KG1 (cell line): ENCODE measurements at regions not wholly inside any gene's neighbourhood (a gene's known extent, or its start where the extent isn't known, plus 50 kb on each side); places are given as distances from the start of the nearest gene placed in this dataset.
"Not testable (repeated sequence)": the region's sequence is repeated elsewhere in the genome, so short reads cannot be mapped to it uniquely, and the experiment has no call there.

Source experiments
- DNase-seq: peaks from one replicate; lab custom pipeline; 2025; lab: John Stamatoyannopoulos, UW

DNA sequence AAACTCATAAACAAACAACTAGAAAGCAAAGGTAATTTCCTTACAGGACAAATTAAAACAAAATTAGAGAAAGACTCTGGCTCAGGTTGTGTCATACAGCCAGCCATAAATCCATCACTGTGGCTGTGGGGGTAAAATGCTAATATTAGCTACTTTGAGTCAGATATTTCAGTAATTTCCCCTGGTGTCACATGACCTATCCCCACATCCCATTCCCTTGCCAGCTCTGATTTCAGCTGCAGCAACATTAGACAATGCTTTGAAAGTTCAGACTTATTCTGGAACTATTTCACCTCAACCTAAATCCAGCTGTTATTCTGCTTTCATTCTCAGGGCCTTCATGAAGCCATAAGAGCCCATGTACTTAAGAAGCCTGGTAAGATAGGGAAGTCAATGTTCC, 55.3 kb downstream of the RPL10L start:
- DNase-seq, result no peak

DNA sequence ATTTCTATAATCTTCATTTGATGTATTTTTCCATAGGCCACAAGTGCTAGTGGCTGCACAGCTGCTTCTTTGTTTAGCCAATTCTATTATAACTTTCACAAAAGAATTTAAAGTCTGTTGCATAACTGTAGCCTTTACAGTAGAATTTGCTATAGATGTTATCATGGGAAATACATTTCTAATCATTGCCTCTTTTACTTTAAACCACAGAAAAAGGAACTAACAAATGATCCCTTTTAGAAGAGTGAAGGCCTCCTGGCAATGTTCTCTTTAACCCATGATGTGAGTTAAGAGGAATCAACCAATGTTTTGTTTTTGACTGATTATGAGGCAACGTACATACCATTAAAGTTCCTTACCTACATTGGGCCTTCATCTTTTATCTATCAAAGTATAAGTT, 68.8 kb downstream of the RPL10L start:
- DNase-seq, result no peak

DNA sequence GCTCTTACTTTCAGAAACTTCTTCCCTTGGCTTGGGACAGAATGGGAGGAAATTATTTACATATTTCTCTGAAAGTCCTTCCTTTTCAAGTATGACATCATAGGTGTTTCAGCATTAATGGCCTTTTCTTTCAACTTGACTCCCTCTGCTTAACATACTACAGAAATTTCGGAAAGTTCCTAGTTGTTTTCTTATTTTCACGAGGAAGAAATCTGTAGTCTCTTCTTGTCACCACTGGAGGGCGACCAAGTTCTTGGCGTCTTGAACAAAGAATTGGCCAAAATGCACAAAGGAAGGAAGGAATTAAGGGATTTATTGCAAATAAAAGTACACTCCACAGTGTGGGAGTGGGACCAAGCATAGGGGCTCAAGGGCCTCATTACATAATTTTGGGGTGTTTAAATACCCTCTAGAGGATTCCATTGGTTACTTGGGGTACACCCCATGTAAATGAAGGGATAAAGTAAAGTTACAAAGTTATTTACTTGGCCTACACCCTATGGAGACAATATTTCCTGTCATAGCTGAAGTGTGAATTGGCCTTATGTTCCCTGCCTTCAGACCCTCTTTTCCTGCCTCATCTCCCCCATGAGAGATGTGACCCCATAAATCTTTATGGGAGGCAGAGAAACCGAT, 70.4 kb downstream of the RPL10L start:
- peak; percentile 3 for DNase-seq

DNA sequence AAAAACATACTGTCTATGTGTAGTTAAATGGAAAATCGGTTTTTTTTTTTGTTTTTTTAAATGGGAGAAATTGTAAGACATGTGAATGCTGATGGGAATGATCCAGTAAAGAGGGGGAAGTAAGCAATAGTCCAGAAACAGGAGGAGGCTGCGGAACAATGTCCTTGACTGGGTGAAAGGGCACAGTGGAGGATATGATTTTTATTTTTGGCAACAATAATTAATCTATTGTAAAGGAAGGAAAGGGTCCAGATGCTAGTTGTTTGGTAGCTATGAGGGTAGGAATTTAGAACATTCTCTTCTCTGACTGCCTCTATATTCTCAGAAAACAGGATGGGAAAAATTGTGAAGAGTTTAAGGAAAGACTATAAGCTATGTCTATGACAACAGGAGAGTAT, 76.6 kb downstream of the RPL10L start:
- DNase-seq, result no peak

DNA sequence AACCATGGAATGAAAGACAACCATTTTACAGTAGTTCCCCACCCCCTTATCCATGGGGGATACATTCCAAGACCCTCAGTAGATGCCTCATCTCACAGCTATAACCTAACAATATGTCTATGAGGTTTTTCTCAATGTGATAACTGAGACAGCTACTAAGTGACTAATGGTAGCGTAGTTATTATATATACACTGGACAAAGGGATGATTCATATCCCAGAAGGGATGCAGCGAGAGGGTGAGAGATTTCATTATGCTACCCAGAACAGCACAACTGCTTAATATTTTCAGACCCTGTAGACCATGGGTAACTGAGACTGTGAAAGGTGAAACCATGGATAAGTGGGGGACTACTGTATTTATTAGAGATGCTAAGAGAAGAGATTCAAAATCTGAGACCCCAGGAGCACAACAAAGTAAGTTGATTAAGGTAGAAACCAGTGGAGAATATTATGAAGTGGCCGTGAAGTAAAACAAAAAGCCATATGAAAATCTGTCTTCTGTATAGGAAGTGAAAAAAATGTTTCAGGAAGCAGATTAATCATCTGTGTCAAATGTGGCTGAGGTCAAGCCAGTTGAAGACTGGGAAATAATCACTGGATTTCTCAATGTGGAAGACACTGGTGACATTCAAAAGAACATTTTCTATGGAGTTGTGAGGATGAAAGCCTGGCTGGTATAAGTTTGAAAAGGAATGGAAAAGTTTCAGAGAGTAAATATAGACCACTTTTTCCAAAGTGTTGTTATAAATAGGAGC, 77.2 kb downstream of the RPL10L start:
- DNase-seq, result no peak

DNA sequence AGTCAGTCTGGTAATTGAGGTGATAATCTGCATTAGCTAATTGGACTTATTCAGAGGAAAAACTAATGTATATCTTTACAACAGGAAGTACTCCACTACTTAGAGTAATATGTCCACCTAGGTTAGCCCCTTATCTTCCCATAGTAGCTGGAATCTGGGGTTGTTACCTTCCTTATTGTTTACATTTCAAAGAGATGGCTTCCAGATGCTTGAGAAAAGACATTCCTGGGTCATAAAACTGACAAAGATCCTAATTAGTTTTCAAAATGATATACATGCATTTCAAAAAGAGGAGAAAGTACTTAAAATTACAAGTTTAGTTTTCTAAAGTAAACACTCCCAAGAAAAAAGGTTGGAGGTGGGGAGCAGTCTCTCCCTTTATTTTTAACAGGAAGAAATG, 78.1 kb downstream of the RPL10L start:
- DNase-seq, result no peak

DNA sequence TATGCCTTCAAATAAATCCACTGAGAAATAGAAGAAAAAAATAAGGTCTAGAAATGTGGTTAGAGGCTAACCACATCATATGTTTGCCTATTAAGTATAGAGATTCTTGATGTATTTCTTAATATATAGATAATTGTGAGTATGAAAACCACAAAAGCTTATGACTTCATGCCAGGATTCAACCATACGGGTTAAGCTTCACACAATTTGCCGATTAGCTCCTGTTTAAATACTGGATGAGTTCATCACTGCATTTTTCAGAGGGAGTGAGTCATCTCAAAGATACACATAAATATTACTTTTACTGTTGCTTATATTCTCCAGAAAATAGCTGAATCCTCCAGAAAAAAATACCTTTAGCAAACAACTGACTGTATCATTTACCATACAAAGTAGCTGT, 79.6 kb downstream of the RPL10L start:
- DNase-seq, result no peak

DNA sequence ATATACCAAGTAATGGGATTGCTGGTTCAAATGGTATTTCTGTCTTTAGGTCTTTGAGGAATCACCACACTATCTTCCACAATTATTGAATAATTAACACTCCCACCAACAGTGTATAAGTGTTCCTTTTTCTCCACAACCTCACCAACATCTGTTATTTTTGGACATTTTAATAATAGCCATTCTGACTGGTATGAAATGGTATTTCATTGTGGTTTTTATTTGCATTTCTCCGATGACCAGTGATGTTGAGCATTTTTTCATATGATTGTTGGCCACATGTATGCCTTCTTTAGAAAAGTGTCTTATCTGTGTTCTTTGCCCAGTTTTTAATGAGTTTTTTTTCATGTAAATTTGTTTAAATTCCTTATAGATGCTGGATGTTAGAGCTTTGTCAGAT, 83.4 kb downstream of the RPL10L start:
- DNase-seq, result not testable (repeated sequence)

DNA sequence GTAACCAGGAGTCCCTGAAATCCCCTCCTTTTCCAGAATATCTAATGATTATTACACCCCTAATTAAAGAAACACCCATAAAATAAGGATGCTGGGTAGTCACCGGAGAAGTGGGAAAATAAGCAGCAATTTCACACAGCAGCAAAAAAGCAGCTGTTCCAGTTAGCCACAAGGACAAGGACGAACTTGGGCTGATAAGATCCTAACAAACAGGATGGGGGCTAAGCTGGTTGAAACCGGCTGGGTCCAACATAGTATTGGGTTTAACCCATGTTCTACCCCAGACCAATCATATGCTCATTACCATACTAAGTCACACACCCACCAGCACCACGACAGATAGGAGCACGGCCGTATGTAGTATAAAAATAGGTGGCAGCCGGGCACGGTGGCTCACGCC, 100.7 kb downstream of the RPL10L start:
- no peak for DNase-seq

DNA sequence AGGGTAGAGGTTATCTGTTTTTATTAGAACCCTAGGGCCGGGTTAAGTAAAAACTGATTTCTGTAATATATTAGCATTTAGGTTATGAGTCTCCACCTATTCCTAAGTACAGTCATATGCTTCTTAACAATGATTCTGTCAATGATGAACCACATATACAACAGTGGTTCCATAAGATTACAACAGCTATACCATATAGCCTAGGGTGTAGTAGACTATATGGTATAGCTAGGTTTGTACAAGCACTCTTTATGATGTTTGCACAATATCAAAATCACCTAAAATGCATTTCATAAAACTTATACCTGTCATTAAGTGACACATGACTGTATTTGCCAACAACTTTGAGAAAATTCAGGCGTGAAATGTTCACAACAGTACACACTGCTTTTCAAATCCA, 110.6 kb downstream of the RPL10L start:
- no peak for DNase-seq

DNA sequence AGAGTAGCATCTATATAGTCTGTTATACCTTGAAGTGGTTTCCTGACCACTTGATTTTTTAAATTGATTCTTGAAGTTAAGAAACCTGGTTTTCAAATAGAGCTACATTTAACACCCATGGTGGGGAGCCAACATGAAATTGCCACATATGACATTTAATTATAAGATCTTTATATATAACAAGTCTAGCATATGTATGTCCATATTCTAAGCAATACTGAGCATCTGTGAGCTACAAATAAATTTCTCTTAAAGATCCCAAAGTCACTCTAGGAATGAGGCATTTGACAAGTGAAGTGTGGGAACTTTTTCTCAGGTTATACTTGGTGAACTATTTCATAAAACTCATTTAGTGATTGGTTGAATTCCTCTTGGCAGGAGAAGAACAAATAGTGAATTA, 132.5 kb downstream of the RPL10L start:
- no peak for DNase-seq

DNA sequence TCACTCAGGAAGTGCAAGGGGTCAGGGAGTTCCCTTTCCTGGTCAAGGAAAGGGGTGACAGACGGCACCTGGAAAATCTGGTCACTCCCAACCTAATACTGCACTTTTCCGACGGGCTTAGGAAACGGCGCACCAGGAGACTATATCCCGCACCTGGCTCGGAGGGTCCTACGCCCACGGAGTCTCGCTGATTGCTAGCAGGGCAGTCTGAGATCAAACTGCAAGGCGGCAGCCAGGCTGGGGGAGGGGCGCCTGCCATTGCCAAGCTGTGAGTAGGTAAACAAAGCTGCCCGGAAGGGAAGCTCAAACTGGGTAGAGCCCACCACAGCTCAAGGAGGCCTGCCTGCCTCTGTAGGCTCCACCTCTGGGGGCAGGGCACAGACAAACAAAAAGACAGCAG, 142.8 kb downstream of the RPL10L start:
- not testable (repeated sequence) for DNase-seq

DNA sequence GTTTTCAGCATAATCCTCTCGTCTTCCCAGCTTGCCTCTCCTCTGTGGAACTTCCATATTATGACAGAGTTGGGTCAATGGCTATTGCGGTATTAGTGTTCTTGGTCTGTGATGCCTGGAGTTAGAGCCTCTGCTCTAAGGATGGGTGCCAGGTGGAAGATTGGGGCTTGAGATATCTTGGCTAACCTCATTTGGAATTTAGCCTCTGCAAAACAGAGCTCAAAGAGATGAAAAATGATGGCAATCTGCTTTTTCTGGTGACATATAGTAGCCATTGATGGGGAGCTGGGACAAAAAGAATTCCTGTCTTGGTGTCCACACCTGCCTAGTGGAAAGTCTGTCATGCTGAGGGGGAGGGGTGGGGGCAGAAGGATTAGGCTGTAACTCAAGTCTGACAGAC, 152.1 kb downstream of the RPL10L start:
- DNase-seq, result no peak

DNA sequence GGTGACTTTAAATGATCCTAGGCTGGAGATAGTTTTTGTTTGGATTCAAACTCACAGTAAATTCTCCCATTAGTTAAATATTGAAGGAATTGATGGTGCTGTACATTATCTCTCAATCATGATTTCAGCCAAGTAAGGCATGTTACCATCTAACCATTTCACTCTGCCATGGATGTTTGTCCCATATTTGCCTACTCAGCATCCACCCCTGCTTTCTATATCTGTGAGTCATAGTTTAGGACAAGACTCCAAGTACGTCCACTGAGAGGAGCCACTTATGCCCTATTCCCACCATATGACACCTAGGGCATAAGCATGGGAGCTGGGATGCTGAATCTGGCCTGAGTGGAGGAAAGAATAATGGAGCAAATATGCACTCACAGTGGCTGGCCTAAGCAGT, 155.2 kb downstream of the RPL10L start:
- DNase-seq, result no peak

DNA sequence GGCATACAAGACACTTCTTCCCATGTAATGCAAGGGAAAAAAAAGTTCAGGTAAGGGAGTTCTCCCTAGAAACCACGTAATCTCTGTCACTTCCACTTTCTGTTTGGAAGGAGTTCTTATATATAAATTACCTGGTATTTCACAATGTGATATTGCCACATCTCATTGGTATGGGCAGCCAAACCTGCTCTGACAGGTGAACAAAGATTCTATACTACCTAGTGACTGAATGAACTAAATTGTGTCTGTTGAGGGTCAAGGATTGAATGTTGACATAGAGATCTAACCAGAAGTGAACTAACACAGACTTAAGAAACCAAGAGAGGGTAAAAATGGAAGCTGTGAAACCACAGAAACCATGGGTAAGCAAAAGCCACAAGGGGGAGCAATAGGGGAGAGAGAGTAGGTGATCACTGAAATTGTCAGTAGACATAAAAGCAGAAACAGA, 161.3 kb downstream of the RPL10L start:
- DNase-seq, result peak; percentile 50

DNA sequence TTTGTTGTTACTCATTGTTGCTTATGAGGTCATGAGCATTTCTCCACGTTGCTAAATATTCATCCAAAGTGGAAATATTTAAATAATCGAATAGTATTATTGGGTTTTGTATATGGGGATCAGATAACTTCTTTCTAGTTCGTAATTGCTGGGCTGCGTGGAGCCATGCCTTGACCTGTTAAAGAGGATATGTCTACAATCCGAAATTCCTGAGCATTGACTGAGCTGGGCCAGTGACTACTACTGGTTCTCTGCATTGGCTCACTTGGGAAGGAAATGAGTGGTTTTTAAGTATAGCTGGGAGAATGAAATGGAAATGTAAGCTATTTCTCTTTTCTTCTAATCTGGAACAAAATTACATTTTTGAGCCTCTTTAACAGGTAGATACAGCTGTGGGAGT, 163.2 kb downstream of the RPL10L start:
- DNase-seq, result no peak

DNA sequence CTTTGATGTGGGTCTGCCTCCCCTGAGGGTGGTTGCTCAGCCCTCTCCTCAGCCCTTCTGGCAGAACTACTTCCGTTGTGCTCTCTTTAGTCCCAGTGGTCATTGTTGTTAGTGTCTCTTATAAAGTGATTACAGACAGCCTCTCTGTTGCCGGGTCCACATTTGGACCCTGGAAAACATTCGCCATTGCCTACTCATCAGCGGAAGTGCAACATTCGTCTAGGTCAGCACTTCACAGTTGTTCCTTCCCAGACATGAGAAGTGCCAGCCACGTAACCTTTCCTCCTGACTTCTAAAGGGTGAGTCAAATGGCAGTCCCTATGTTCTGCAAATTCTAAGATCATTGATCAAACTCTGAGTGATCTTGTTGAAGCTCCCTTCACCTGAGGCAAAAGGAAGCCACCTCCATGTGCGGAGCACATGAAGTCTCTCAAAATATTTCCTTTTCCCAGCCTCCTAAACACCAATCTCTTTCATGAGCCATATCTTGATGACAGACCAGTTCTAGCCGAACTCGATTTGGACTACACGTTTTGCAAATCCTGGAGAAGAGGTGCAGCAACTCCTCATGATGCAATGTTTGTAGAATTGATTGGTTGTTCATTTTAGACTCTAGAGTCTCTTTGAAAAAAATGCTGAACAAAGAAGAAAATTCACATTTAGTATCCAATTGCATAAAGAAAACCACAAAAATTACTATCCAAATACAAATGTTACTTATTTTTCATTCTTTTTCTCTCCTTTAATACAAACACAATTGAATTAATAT, 163.8 kb downstream of the RPL10L start:
- DNase-seq, result no peak

DNA sequence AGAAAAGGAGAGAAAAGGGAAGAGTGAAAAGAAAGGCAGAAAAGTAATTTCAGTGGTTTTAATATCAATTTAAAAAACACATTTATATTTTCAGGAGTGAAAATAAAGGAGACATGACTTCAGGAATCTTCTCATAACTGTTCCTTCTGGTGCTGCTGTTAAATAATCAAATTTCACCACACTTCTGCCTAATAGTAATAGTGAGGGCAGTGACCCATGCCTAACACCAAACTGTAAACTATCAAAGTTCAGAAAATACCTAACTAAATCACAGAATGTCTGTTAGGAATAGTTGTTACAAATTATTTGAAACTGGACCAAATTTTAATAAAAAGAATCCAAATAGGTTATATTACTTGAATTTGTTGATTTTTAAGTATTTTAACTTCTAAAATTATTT, 169.4 kb downstream of the RPL10L start:
- DNase-seq, result no peak

DNA sequence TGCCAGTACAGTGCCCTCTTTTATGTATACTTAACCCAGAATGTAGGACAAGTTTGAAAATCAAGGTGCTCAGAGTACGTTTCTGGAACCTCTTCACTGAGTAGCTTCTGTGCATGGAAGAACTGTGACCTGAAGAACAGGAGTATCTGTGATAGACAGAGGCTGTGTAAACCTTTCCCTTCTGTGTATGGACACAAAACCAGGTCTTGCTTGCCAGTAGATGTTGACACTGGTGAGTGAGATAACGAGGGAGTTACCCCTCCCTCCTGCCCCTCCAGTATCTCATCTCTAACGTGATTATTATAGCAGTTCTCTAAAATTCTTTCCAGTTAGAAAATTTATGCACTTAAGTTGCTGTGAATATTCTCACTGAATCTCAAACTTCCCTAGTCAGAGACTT, 170.8 kb downstream of the RPL10L start:
- no peak for DNase-seq

DNA sequence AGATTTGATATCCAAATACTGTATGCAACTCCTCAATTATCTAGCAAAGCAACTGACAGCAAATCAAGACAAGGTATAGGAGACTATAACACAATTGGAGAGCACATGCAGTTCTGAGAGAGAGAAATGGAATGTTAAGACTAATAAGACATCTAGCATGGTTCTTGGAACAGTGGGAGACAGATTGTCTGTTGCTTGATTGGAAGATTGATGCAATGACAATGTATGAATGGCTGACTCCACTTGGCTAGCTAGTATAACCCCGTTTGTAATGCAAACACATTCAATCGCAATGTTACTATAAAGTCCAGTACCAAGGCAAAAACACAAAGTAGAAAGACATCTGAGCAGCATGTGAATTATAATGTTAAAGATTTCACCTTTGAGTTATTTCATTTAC, 179.3 kb downstream of the RPL10L start:
- no peak for DNase-seq

DNA sequence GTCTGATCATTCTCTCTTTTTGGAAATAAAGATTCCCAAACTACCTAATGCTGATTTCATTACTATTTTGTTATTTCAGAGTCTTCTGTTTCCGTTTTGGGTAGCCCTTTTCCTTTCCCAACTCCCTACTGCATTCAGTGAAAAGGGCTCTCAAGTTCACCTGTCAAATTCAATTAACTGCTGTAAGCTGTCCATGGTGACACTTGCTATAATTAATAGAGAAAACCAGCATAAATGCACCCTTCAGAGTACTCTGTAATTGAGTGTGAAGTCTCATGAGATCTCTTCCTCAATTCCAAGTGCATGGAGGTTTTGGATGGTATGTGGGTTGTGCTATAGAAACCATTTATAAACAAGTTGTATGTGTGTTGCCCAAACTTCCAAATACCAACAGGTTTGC, 187.2 kb downstream of the RPL10L start:
- DNase-seq, result no peak

DNA sequence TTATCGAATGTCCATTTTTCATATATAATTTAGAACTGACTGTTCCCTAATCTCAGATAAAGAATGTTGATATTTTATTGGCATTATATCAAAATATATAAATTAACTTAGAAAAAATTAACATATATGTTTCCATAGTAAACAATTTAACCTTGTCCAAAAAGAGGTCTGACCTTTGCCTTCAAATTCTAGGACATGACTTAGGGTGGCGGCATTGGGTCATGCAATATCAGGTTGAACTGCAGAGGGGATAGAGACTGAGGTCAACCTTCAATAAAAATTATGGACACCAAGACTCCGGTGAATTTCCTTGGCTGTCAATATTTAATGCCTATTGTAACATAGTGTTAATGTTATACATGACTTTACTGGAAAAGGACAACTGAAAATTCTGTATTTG, 199.8 kb downstream of the RPL10L start:
- DNase-seq, result no peak

DNA sequence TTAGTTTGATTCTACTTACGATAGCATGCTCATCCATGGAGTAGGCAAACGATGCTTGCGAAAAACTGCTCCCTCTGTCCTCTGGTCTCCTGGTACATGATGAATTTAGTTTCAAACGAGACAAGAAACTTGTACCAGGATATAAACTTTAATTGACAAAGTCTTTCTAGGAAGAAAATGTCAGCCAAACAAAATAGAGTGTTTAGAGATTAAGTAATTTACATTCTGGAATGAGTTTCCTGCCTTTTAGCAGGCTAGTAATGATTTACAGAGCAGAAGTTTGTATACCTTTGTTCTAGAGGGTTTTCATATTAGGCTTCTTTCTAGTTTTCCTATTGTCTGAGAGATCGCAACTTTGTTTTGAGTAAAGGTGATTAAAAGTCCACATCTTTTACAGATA, 206.9 kb downstream of the RPL10L start:
- DNase-seq, result no peak
